ENCODE measurements at regions not wholly inside any gene's neighbourhood (a gene's known extent, or its start where the extent isn't known, plus 50 kb on each side); places are given as distances from the start of the nearest gene placed in this dataset.

- DNase-seq (ENCODE audit: low read depth) = peak; percentile 94
- no peak overlapping the region for H3K4me3 ChIP-seq (ENCODE audit: low read depth, low read length)
- TF ChIP-seq CTCF (IDR thresholded peaks at IDR 0.05; ENCODE audit: insufficient read depth, low read length) = no peak
These were observed 566.8 kb upstream of the USP24 start for GRCh38 chr1:55781944-55782482.

DNA sequence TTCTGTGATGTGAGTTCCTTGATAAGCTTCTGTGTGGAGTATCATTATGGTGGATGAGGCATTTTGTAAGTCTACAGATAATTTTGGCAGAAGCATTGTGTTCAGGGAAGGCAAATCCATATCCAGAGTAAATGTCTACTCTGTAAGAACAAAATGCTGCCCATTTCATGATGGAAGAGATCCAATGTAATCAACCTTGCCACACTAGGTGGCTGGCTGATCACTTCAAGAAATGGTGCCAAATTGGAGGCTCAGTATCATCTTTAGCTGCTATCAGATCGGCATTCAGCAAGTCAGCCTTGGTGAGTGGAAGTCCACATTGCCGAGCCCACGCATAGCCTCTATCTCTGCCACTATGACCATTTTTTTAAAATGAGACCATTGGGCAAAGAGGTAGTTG is 565.8 kb upstream of the USP24 start:
- DNase-seq (ENCODE audit: low read depth) = no peak
- H3K4me3 ChIP-seq (ENCODE audit: low read depth, low read length) = no peak overlapping the region

GRCh38 chr1:55777545-55777944 is 562.4 kb upstream of the USP24 start:
- no peak for TF ChIP-seq CTCF (IDR thresholded peaks at IDR 0.05; ENCODE audit: insufficient read depth, low read length)
- no peak for DNase-seq (ENCODE audit: low read depth)
- no peak overlapping the region for H3K4me3 ChIP-seq (ENCODE audit: low read depth, low read length)

More for the DNA sequence above, 565.8 kb upstream of the USP24 start:
- TF ChIP-seq CTCF (IDR thresholded peaks at IDR 0.05; ENCODE audit: insufficient read depth, low read length) = no peak

- no peak for TF ChIP-seq CTCF (IDR thresholded peaks at IDR 0.05; ENCODE audit: insufficient read depth, low read length)
- no peak for DNase-seq (ENCODE audit: low read depth)
- no peak overlapping the region for H3K4me3 ChIP-seq (ENCODE audit: low read depth, low read length)
These were observed 559.8 kb upstream of the USP24 start for GRCh38 chr1:55775007-55775406.

DNA sequence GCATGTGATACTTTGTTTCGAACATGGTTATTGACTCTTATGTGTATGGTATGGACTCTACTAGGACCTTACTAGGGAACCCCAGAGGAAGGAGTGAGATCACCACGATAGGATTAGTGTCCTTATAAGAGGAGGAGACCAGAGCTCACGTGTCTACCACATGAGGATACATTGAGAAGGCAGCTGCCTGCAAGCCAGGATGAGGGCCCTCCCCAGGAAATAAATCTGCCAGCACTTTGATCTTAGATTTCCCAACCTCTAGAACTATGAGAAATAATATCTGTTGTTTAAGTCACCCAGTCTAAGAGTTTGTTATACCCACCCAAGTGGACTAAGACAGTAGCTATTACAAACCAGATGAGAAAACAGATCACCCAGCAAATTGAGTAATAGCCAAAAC is 559.3 kb upstream of the USP24 start:
- DNase-seq (ENCODE audit: low read depth) = no peak
- TF ChIP-seq CTCF (IDR thresholded peaks at IDR 0.05; ENCODE audit: insufficient read depth, low read length) = no peak

GRCh38 chr1:55773211-55773940 is 558.2 kb upstream of the USP24 start:
- no peak overlapping the region for H3K4me3 ChIP-seq (ENCODE audit: low read depth, low read length)
- TF ChIP-seq CTCF (IDR thresholded peaks at IDR 0.05; ENCODE audit: insufficient read depth, low read length) = no peak
- DNase-seq (ENCODE audit: low read depth) = peak; percentile 64

More for the DNA sequence above, 559.3 kb upstream of the USP24 start:
- H3K4me3 ChIP-seq (ENCODE audit: low read depth, low read length) = no peak overlapping the region
